ENCODE measurements at regions not wholly inside any gene's neighbourhood (a gene's known extent, or its start where the extent isn't known, plus 50 kb on each side); places are given as distances from the start of the nearest gene placed in this dataset.
"Not testable (repeated sequence)": the region's sequence is repeated elsewhere in the genome, so short reads cannot be mapped to it uniquely, and the experiment has no call there.

- no peak overlapping the region for H2AFZ ChIP-seq (ENCODE audit: low read depth)
- no peak overlapping the region for H3K4me2 ChIP-seq
- TF ChIP-seq CTCF (conservative IDR thresholded peaks at IDR 0.05; ENCODE audit: low read depth, low read length): no peak
These were observed 419.8 kb upstream of the NFIA start for GRCh38 chr1:60662486-60663044.

GRCh38 chr1:60657926-60658325, 424.4 kb upstream of the NFIA start:
- Histone ChIP-seq H3K79me2 (ENCODE audit: insufficient read depth, low read depth) (no peaks in the 10 kb centered on the region), H3K36me3 (ENCODE audit: insufficient read depth) (no peaks in the 10 kb centered on the region), H3K9ac (no peak overlapping the region), H3K4me3 (IDR thresholded peaks at IDR 0.05; ENCODE audit: insufficient read depth, low read depth, low read length) (no peak overlapping the region), H3K4me2 (no peak overlapping the region), H3K27ac (no peak overlapping the region), H3K4me1 (ENCODE audit: low read depth, poor library complexity, severe bottlenecking) (no peaks in the 10 kb centered on the region), H4K20me1 (ENCODE audit: insufficient read depth) (no peaks in the 10 kb centered on the region), H3K27me3 (ENCODE audit: insufficient read depth, low read depth) (no peaks in the 10 kb centered on the region), H2AFZ (ENCODE audit: low read depth) (no peak overlapping the region)
- TF ChIP-seq CTCF (conservative IDR thresholded peaks at IDR 0.05; ENCODE audit: low read depth, low read length): no peak

More at GRCh38 chr1:60662486-60663044, 419.8 kb upstream of the NFIA start:
- H3K4me3 ChIP-seq (IDR thresholded peaks at IDR 0.05; ENCODE audit: insufficient read depth, low read depth, low read length): no peak overlapping the region
- no peaks in the 10 kb centered on the region for H3K27me3 ChIP-seq (ENCODE audit: insufficient read depth, low read depth)
- H3K27ac ChIP-seq: no peak overlapping the region
- H3K4me1 ChIP-seq (ENCODE audit: low read depth, poor library complexity, severe bottlenecking): no peaks in the 10 kb centered on the region
- H3K79me2 ChIP-seq (ENCODE audit: insufficient read depth, low read depth): no peaks in the 10 kb centered on the region
- no peaks in the 10 kb centered on the region for H3K36me3 ChIP-seq (ENCODE audit: insufficient read depth)
- H3K9ac ChIP-seq: no peak overlapping the region
- H4K20me1 ChIP-seq (ENCODE audit: insufficient read depth): no peaks in the 10 kb centered on the region

GRCh38 chr1:60655679-60656355, 426.5 kb upstream of the NFIA start:
- H3K4me1 ChIP-seq (ENCODE audit: low read depth, poor library complexity, severe bottlenecking): no peaks in the 10 kb centered on the region
- no peak for TF ChIP-seq CTCF (conservative IDR thresholded peaks at IDR 0.05; ENCODE audit: low read depth, low read length)
- no peaks in the 10 kb centered on the region for H3K36me3 ChIP-seq (ENCODE audit: insufficient read depth)
- H3K9ac ChIP-seq: no peak overlapping the region
- H3K79me2 ChIP-seq (ENCODE audit: insufficient read depth, low read depth): no peaks in the 10 kb centered on the region
- H3K27me3 ChIP-seq (ENCODE audit: insufficient read depth, low read depth): no peaks in the 10 kb centered on the region
- no peak overlapping the region for H3K4me2 ChIP-seq
- no peak overlapping the region for H3K4me3 ChIP-seq (IDR thresholded peaks at IDR 0.05; ENCODE audit: insufficient read depth, low read depth, low read length)
- no peak overlapping the region for H2AFZ ChIP-seq (ENCODE audit: low read depth)
- no peak overlapping the region for H3K27ac ChIP-seq
- H4K20me1 ChIP-seq (ENCODE audit: insufficient read depth): no peaks in the 10 kb centered on the region

- H3K27ac ChIP-seq; H3K4me3 ChIP-seq (IDR thresholded peaks at IDR 0.05; ENCODE audit: insufficient read depth, low read depth, low read length); H3K4me1 ChIP-seq (ENCODE audit: low read depth, poor library complexity, severe bottlenecking); H3K79me2 ChIP-seq (ENCODE audit: insufficient read depth, low read depth); H3K4me2 ChIP-seq; H2AFZ ChIP-seq (ENCODE audit: low read depth); H4K20me1 ChIP-seq (ENCODE audit: insufficient read depth); H3K36me3 ChIP-seq (ENCODE audit: insufficient read depth); H3K27me3 ChIP-seq (ENCODE audit: insufficient read depth, low read depth); H3K9ac ChIP-seq: not testable (repeated sequence)
These were observed 442.3 kb upstream of the NFIA start for GRCh38 chr1:60640033-60640551.

GRCh38 chr1:60639287-60639686, 443.1 kb upstream of the NFIA start:
- no peaks in the 10 kb centered on the region for H4K20me1 ChIP-seq (ENCODE audit: insufficient read depth)
- H3K79me2 ChIP-seq (ENCODE audit: insufficient read depth, low read depth): no peaks in the 10 kb centered on the region
- no peaks in the 10 kb centered on the region for H3K36me3 ChIP-seq (ENCODE audit: insufficient read depth)
- no peaks in the 10 kb centered on the region for H3K4me1 ChIP-seq (ENCODE audit: low read depth, poor library complexity, severe bottlenecking)
- H3K27ac ChIP-seq: no peak overlapping the region
- no peak for TF ChIP-seq CTCF (conservative IDR thresholded peaks at IDR 0.05; ENCODE audit: low read depth, low read length)
- H3K27me3 ChIP-seq (ENCODE audit: insufficient read depth, low read depth): no peaks in the 10 kb centered on the region
- no peak overlapping the region for H3K9ac ChIP-seq
- no peak overlapping the region for H3K4me2 ChIP-seq
- no peak overlapping the region for H3K4me3 ChIP-seq (IDR thresholded peaks at IDR 0.05; ENCODE audit: insufficient read depth, low read depth, low read length)
- H2AFZ ChIP-seq (ENCODE audit: low read depth): no peak overlapping the region
